ENCODE measurements at regions not wholly inside any gene's neighbourhood (a gene's known extent, or its start where the extent isn't known, plus 50 kb on each side); places are given as distances from the start of the nearest gene placed in this dataset.

GRCh38 chr15:54719325-54719724 lies 477.4 kb downstream of the RSL24D1 start:
- TF ChIP-seq SNAI2 (CRISPR knock-in tag; IDR thresholded peaks at IDR 0.05) (no peak), TCF4 (CRISPR knock-in tag; IDR thresholded peaks at IDR 0.05; ENCODE audit: borderline replicate concordance) (no peak), BACH2 (CRISPR knock-in tag; IDR thresholded peaks at IDR 0.05; ENCODE audit: borderline replicate concordance) (no peak), ISL1 (CRISPR knock-in tag; IDR thresholded peaks at IDR 0.05) (no peak), ZFP3 (CRISPR knock-in tag; IDR thresholded peaks at IDR 0.05) (no peak), GLIS3 (CRISPR knock-in tag; IDR thresholded peaks at IDR 0.05) (no peak), CREB5 (CRISPR knock-in tag; IDR thresholded peaks at IDR 0.05; ENCODE audit: low read depth) (no peak), OSR1 (CRISPR knock-in tag; IDR thresholded peaks at IDR 0.05) (no peak), PPARA (CRISPR knock-in tag; IDR thresholded peaks at IDR 0.05; ENCODE audit: borderline replicate concordance) (no peak), CSDC2 (CRISPR knock-in tag; IDR thresholded peaks at IDR 0.05) (no peak)
- no peak for ATAC-seq

GRCh38 chr15:54707805-54708752 lies 488.7 kb downstream of the RSL24D1 start:
- TF ChIP-seq SNAI2 (CRISPR knock-in tag; IDR thresholded peaks at IDR 0.05) (no peak), ZFP3 (CRISPR knock-in tag; IDR thresholded peaks at IDR 0.05) (no peak), TCF4 (CRISPR knock-in tag; IDR thresholded peaks at IDR 0.05; ENCODE audit: borderline replicate concordance) (no peak)
- ATAC-seq: peak; percentile 38

- ATAC-seq: peak; percentile 42; the same call in 2 of the 3 replicates
- no peak for TF ChIP-seq BACH2 (CRISPR knock-in tag; IDR thresholded peaks at IDR 0.05; ENCODE audit: borderline replicate concordance)
- no peak for TF ChIP-seq CSDC2 (CRISPR knock-in tag; IDR thresholded peaks at IDR 0.05)
- TF ChIP-seq RARB (CRISPR knock-in tag; IDR thresholded peaks at IDR 0.05): no peak
- TF ChIP-seq CSRNP3 (CRISPR knock-in tag; IDR thresholded peaks at IDR 0.05): no peak
- TF ChIP-seq ZNF8 (CRISPR knock-in tag; IDR thresholded peaks at IDR 0.05): no peak
- TF ChIP-seq GLIS3 (CRISPR knock-in tag; IDR thresholded peaks at IDR 0.05): no peak
- TF ChIP-seq ISL1 (CRISPR knock-in tag; IDR thresholded peaks at IDR 0.05): no peak
- TF ChIP-seq PPARA (CRISPR knock-in tag; IDR thresholded peaks at IDR 0.05; ENCODE audit: borderline replicate concordance): no peak
- no peak for TF ChIP-seq ARNTL (CRISPR knock-in tag; IDR thresholded peaks at IDR 0.05; ENCODE audit: borderline replicate concordance, low read depth)
- TF ChIP-seq ZFP3 (CRISPR knock-in tag; IDR thresholded peaks at IDR 0.05): no peak
- no peak for TF ChIP-seq TSHZ2 (CRISPR knock-in tag; IDR thresholded peaks at IDR 0.05)
- no peak for TF ChIP-seq ZNF565 (CRISPR knock-in tag; conservative IDR thresholded peaks at IDR 0.05; ENCODE audit: low read depth)
- TF ChIP-seq PATZ1 (CRISPR knock-in tag; IDR thresholded peaks at IDR 0.05; ENCODE audit: borderline replicate concordance): no peak
- no peak for TF ChIP-seq CREB5 (CRISPR knock-in tag; IDR thresholded peaks at IDR 0.05; ENCODE audit: low read depth)
- TF ChIP-seq ZC3H10 (CRISPR knock-in tag; IDR thresholded peaks at IDR 0.05): no peak
- no peak for TF ChIP-seq POU6F1 (CRISPR knock-in tag; IDR thresholded peaks at IDR 0.05; ENCODE audit: borderline replicate concordance, low read depth)
- no peak for TF ChIP-seq OSR1 (CRISPR knock-in tag; IDR thresholded peaks at IDR 0.05)
Measured at GRCh38 chr15:54687628-54688027, 509.1 kb downstream of the RSL24D1 start.

Measured in SK-N-SH treated with all-trans-retinoic acid at 6 μM for 48 hours (cell line).